ENCODE measurements at regions not wholly inside any gene's neighbourhood (a gene's known extent, or its start where the extent isn't known, plus 50 kb on each side); places are given as distances from the start of the nearest gene placed in this dataset.

GRCh38 chr4:137681081-137681480, 148.8 kb upstream of the PCDH18 start:
- TF ChIP-seq CTCF (IDR thresholded peaks at IDR 0.05; ENCODE audit: low read depth, low read length, missing control alignments) = no peak
- DNase-seq (ENCODE audit: extremely low read depth, low read depth) = no peak
- H3K4me3 ChIP-seq (replicated peaks; ENCODE audit: low read depth, low read length) = no peak overlapping the region

GRCh38 chr4:137678796-137679195, 146.5 kb upstream of the PCDH18 start:
- no peak for DNase-seq (ENCODE audit: extremely low read depth, low read depth)
- no peak overlapping the region for H3K4me3 ChIP-seq (replicated peaks; ENCODE audit: low read depth, low read length)
- no peak for TF ChIP-seq CTCF (IDR thresholded peaks at IDR 0.05; ENCODE audit: low read depth, low read length, missing control alignments)

GRCh38 chr4:137677863-137678262, 145.6 kb upstream of the PCDH18 start:
- no peak for DNase-seq (ENCODE audit: extremely low read depth, low read depth)
- no peak for TF ChIP-seq CTCF (IDR thresholded peaks at IDR 0.05; ENCODE audit: low read depth, low read length, missing control alignments)

GRCh38 chr4:137676357-137676998, 144.2 kb upstream of the PCDH18 start:
- no peak for DNase-seq (ENCODE audit: extremely low read depth, low read depth)
- H3K4me3 ChIP-seq (replicated peaks; ENCODE audit: low read depth, low read length) = no peak overlapping the region
- TF ChIP-seq CTCF (IDR thresholded peaks at IDR 0.05; ENCODE audit: low read depth, low read length, missing control alignments) = no peak

More at GRCh38 chr4:137677863-137678262, 145.6 kb upstream of the PCDH18 start:
- H3K4me3 ChIP-seq (replicated peaks; ENCODE audit: low read depth, low read length) = no peak overlapping the region

- no peak for DNase-seq (ENCODE audit: extremely low read depth, low read depth)
- no peak overlapping the region for H3K4me3 ChIP-seq (replicated peaks; ENCODE audit: low read depth, low read length)
- TF ChIP-seq CTCF (IDR thresholded peaks at IDR 0.05; ENCODE audit: low read depth, low read length, missing control alignments) = no peak
Observed at GRCh38 chr4:137674066-137674465, 141.8 kb upstream of the PCDH18 start.

- no peak for TF ChIP-seq CTCF (IDR thresholded peaks at IDR 0.05; ENCODE audit: low read depth, low read length, missing control alignments)
- no peak for DNase-seq (ENCODE audit: extremely low read depth, low read depth)
- no peak overlapping the region for H3K4me3 ChIP-seq (replicated peaks; ENCODE audit: low read depth, low read length)
Observed at GRCh38 chr4:137668885-137669545, 136.7 kb upstream of the PCDH18 start.
